ENCODE measurements at regions not wholly inside any gene's neighbourhood (a gene's known extent, or its start where the extent isn't known, plus 50 kb on each side); places are given as distances from the start of the nearest gene placed in this dataset.

DNA sequence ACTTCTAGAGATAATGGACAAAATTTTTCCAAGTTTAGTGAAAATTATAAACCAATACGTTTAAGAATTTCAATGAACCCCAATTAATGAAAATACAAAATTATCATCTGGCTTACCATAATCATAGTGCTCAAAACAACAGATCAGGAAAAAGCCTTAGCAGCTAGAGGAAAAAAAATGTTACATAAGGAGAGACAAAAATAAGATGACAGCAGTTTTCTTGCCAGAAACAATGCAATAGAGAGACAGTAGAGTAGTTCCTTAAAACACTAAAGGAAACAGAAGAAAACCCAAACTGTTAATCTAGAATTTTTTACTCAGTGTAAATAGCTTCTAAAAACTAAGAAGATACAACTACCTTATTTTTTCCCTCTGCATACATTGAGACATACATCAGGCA, 341.7 kb upstream of the CHORDC1 start:
- TF ChIP-seq, protein P1, sequence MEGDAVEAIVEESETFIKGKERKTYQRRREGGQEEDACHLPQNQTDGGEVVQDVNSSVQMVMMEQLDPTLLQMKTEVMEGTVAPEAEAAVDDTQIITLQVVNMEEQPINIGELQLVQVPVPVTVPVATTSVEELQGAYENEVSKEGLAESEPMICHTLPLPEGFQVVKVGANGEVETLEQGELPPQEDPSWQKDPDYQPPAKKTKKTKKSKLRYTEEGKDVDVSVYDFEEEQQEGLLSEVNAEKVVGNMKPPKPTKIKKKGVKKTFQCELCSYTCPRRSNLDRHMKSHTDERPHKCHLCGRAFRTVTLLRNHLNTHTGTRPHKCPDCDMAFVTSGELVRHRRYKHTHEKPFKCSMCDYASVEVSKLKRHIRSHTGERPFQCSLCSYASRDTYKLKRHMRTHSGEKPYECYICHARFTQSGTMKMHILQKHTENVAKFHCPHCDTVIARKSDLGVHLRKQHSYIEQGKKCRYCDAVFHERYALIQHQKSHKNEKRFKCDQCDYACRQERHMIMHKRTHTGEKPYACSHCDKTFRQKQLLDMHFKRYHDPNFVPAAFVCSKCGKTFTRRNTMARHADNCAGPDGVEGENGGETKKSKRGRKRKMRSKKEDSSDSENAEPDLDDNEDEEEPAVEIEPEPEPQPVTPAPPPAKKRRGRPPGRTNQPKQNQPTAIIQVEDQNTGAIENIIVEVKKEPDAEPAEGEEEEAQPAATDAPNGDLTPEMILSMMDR (IDR thresholded peaks at IDR 0.05; ENCODE audit: low read depth, low read length) = no peak
- TF ChIP-seq EZH2phosphoT487 (IDR thresholded peaks at IDR 0.05; ENCODE audit: low read depth) = no peak
